Lung (tissue), 11 donors: ENCODE measurements at regions not wholly inside any gene's neighbourhood (a gene's known extent, or its start where the extent isn't known, plus 50 kb on each side); places are given as distances from the start of the nearest gene placed in this dataset.

Source experiments
- ATAC-seq: fragments of 200-7000 bp; cut with Tn5 transposase; one replicate; pipeline ENCODE4 v1.9.1; 2020; ENCODE audit warnings: moderate number of reproducible peaks; ENCODE audit not compliant: insufficient read depth, low FRiP score
- DNase-seq, 3 donors: peaks; one replicate each; pipeline ENCODE4 v3.0.0-alpha.2; 2013 to 2017
- H3K27ac ChIP-seq, 2 donors: one replicate each; pipeline ENCODE4 v1.5.1; 2013; ENCODE audit warnings: mild to moderate bottlenecking in 2 of 2, moderate library complexity in 2 of 2, control low read depth in 1 of 2, inconsistent platforms in 1 of 2, low read depth in 1 of 2, low read length in 1 of 2
- H3K27me3 ChIP-seq, 3 donors: one replicate each; pipeline ENCODE4 v1.5.1; 2013; ENCODE audit warnings: low read length in 2 of 3; ENCODE audit not compliant: control insufficient read depth in 3 of 3, insufficient read depth in 3 of 3
- H3K36me3 ChIP-seq, 4 donors: one replicate each; pipeline ENCODE4 v1.5.1; 2013; ENCODE audit warnings: low read length in 4 of 4, mild to moderate bottlenecking in 1 of 4, moderate library complexity in 1 of 4; ENCODE audit not compliant: control insufficient read depth in 4 of 4, insufficient read depth in 4 of 4
- H3K4me1 ChIP-seq, 5 donors: one replicate each; pipeline ENCODE4 v1.5.1; 2013; ENCODE audit warnings: low read length in 5 of 5, mild to moderate bottlenecking in 2 of 5, moderate library complexity in 1 of 5; ENCODE audit not compliant: control insufficient read depth in 5 of 5, insufficient read depth in 5 of 5
- H3K4me3 ChIP-seq: one replicate; pipeline ENCODE4 v1.5.1; 2013; ENCODE audit warnings: mild to moderate bottlenecking, control low read depth, moderate library complexity
- H3K9ac ChIP-seq, 2 donors: one replicate each; pipeline ENCODE4 v1.5.1; 2013; ENCODE audit warnings: low read length in 2 of 2, control low read depth in 1 of 2; ENCODE audit not compliant: insufficient read depth in 1 of 2
- H3K9me3 ChIP-seq, 4 donors: one replicate each; pipeline ENCODE4 v1.5.1; 2013; ENCODE audit warnings: low read length in 3 of 4, mild to moderate bottlenecking in 1 of 4, moderate library complexity in 1 of 4; ENCODE audit not compliant: control insufficient read depth in 4 of 4, insufficient read depth in 3 of 4
- CTCF ChIP-seq: IDR thresholded peaks from 2 replicates; pipeline ENCODE4 v1.5.1; 2012; ENCODE audit warnings: mild to moderate bottlenecking; ENCODE audit errors: control extremely low read depth, extremely low read depth
- WGBS, 2 donors: extraction: QIAGEN DNeasy Blood & Tissue Kit; methylation state at CpG; one replicate each; pipeline ENCODE4 v1.1.7; 2013; 5-methylcytosine and 5-hydroxymethylcytosine counted together
- donor health status: control.
- donor health status: control.
- donor health status: Bipolar disorder and iron deficiency.
- donor health status: healthy.
- donor health status: DM: yes; HTN: yes; CAD: no.

DNA sequence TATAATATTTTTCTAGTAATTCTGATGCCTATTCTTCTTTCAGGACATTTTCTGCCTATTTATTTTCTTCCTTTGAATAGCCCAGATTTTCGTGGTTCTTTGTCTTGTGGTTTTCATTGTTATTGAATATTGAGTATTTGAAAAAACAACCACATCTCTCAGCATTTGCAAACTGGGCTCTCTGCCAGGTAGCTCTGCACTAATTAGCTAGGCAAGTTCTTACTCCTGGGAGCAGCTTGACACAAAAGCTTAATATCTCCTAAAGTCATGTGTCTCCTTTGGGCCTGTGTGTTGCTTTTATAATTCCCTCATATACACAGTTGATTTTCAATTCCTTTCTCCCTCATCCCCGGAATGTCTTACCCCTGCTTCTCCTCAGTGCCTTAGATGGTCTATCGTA is 413.5 kb upstream of the GRIA3 start:
- ATAC-seq (no peak), DNase-seq (no peak)
- Histone ChIP-seq H3K4me3 (no peak overlapping the region), H3K9me3 (no peaks in the 10 kb centered on the region), H3K4me1 (no peaks in the 10 kb centered on the region), H3K27me3 (no peaks in the 10 kb centered on the region), H3K27ac (no peak overlapping the region), H3K36me3 (no peaks in the 10 kb centered on the region), H3K9ac (no peak overlapping the region)
- 58 to 74% methylated on average over 3 of the region's 3 CpGs for WGBS, 2 donors
- TF ChIP-seq CTCF = no peak

DNA sequence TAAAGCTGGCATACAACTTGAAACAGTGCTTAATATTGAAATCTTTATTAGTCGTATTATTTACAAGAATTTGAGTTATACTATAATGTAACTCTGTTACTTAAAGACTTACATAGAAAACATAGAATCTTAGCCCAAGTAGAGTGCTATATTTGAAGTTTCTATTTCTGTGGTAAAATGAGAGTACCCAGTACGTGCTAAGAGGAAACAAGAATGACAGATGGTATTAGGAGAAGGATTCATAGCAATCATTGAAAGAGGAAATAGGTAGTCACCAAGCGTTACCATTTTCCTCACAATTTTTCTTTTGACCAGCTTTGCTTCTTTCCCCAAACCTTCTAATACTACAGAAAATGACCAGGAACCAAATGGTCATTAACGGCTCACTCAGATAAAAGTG is 412.1 kb upstream of the GRIA3 start:
- DNase-seq (no peak), ATAC-seq (no peak)
- Histone ChIP-seq H3K4me1 (no peaks in the 10 kb centered on the region), H3K4me3 (no peak overlapping the region), H3K9me3 (no peaks in the 10 kb centered on the region), H3K27ac (no peak overlapping the region), H3K27me3 (no peaks in the 10 kb centered on the region), H3K9ac (no peak overlapping the region), H3K36me3 (no peaks in the 10 kb centered on the region)
- no peak for TF ChIP-seq CTCF
- WGBS, 2 donors = 60 to 65% methylated on average over 4 of the region's 4 CpGs

DNA sequence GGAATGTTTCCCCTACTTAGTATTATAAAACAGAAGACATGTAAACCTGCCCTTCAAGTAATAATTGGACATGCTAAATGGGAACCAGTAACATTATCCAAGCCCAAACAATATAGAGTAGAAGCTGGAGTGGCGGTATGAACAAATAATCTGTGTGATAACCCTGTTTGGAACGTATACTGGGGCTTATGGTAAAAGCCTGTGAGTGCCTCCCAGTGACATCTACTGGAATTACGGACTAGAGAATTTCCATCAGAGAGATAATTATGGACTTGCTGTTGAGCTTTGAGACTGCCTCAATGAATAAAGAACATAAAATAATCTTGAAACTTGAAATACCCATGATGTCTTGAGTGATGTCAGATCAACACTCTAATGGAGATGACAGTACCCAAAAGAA is 406.3 kb upstream of the GRIA3 start:
- no peak for ATAC-seq

More for the DNA sequence above, 406.3 kb upstream of the GRIA3 start:
- TF ChIP-seq CTCF = no peak
- H3K27me3 ChIP-seq = no peaks in the 10 kb centered on the region
- WGBS, 2 donors = 49 to 89% methylated on average over 3 of the region's 3 CpGs
- no peaks in the 10 kb centered on the region for H3K4me1 ChIP-seq
- no peak overlapping the region for H3K27ac ChIP-seq
- no peak overlapping the region for H3K4me3 ChIP-seq
- no peak for DNase-seq
- no peaks in the 10 kb centered on the region for H3K9me3 ChIP-seq
- no peaks in the 10 kb centered on the region for H3K36me3 ChIP-seq
- no peak overlapping the region for H3K9ac ChIP-seq
